IPS-NIHi7 (cell line): ENCODE measurements at regions not wholly inside any gene's neighbourhood (a gene's known extent, or its start where the extent isn't known, plus 50 kb on each side); places are given as distances from the start of the nearest gene placed in this dataset.

Experiments
- DNase-seq: peaks from one replicate; pipeline ENCODE4 v3.0.0; 2012; ENCODE audit warnings: mixed read lengths; ENCODE audit errors: extremely low spot score

DNA sequence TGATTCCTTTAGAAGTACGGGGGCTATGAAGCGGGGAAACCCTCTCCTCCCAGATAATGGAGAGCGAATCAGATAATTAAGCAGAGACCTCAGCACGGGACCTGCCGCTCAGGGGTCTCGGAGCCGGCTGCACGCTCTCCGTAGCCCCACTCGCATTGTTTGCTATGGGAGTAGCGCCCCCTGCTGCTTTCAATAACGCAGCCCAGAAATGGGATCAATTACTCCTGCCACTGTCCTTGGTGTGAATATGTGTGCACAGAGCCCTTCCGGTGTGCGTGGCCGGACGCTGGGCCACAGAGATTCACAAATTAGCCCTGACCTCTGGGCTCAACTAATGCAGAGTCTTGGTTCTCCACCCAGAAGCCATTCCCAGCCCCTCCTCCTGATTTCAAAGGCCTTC is 76.4 kb upstream of the TMEM132C start:
- DNase-seq = peak; percentile 49

DNA sequence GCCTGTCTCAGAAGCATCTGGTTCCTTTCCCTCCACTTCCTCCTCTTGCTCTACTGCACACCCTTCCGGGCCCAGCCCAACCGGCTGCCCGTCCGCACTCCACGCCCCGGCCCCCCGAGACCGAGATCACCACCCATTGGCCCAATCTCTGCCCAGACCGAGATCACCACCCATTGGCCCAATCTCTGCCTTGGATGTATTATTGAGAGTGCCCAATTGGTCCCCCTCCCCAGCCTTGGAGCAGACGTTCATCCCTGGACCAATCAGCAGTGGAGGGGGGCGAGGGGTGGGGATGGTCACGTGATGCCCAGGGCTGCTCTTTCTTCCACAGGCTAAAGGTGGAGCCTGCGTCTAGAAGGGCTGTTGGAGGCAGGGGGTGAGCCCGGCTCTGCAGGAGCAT is 75.6 kb upstream of the TMEM132C start:
- DNase-seq = no peak

DNA sequence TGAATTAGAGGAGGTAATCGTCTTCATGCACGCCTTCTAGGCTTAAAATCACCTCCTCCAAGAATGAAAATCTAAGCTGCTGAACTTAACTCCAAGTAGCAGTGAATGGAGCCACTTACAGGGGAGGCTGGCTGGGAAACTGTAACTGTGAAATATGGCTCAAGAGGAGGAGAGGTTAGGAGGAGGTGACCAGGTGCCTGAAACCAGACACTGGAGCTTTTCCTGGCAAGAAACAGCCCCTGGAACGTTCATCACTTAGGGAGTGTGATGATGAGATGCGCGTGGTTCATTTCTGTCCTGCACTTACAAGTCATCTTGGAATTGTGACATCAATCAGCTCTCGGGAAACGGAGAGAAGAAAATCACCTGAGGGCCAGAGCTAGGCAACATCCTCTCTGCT is 62.3 kb upstream of the TMEM132C start:
- no peak for DNase-seq

DNA sequence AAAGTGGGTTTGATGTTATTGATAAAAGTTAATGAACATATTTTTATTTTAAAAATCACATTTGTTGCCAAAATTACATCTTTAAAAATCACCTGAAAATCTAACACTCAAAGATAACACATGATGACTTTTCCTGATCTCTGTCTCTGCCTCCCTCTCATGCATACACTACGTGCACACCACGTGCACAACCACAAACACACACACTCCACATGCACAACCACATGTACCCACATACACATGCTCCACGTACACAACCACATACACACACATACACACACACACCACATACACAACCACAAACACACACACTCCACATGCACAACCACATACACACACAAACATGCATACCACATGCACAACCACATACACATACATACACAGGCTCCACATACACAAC is 61.8 kb upstream of the TMEM132C start:
- DNase-seq = no peak

DNA sequence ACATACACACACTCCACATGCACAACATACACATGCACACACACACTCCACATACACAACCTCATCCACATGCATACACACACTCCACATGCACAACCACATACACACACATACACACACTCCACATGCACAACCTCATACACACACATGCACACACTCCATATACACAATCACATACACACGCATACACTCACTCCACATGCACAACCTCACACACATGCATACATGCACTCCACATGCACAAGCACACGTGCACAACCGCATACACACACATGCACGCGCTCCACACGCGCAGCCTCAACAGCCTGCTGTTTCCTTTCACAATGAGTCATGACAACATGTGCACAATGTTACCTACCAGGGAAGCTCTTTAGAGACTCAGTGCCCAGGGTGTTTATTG is 61.2 kb upstream of the TMEM132C start:
- DNase-seq = no peak
